ENCODE measurements at regions not wholly inside any gene's neighbourhood (a gene's known extent, or its start where the extent isn't known, plus 50 kb on each side); places are given as distances from the start of the nearest gene placed in this dataset.
"Not testable (repeated sequence)": the region's sequence is repeated elsewhere in the genome, so short reads cannot be mapped to it uniquely, and the experiment has no call there.

DNA sequence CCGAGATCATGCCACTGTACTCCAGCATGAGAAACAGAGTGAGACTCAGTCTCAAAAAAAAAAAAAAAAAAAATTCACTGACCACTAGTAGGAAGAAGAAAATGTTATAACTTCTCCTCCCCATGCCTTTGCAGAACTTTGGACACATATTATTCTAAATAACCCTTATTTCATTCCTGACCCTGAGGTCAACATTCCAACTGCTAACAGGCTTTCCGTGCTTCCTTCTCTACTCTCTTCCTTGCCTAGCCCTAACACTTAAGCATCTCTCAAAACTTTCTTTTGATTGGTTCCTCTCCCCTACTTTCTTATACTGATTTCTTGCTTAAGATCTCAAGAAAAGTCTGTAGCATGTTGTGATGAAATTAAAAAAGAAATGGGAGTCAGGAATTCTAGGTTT, 146.8 kb downstream of the MEX3B start:
- Mint-ChIP-seq H3K9me3 (peaks cover 0 to 4% (median 0%) of the 10 kb centered on the region in 3 donors), H3K36me3 (no peaks in the 10 kb centered on the region), H3K27ac (no peak overlapping the region), H3K4me1 (no peaks in the 10 kb centered on the region), H3K27me3 (peaks cover 7% of the 10 kb centered on the region), H3K4me3 (no peak overlapping the region)

DNA sequence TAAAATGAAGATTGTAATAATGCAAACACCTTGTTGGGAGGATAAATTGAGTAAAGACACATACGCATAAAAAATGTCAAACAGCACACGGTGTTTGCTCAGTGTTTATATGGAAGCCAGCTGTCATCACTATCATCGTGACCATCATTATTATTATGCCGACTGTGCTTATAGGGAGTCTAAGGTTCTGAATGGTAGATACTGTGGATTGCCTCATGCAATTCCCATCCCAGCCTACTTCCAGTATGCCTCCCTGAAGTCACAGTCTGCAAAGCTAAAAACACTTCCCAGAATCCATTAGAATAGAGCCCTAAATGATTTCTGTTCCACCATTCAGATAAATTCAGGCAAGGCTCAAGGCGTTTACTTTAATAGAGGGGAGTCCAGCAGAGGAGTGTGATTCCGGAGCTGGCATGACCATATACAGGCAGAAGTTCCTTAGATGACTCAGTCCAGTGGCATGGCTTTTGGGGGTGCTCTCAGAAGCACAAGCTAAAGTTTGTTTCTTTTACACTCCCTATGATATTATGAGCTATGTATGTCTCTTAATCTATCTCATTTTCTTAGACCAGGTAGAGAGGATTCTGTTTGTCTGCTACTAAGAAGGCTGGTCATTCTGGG, 148.7 kb downstream of the MEX3B start:
- Mint-ChIP-seq H3K9me3 (peaks cover 0 to 2% (median 0%) of the 10 kb centered on the region in 3 donors), H3K4me1 (no peaks in the 10 kb centered on the region), H3K27me3 (peaks cover 4% of the 10 kb centered on the region), H3K36me3 (no peaks in the 10 kb centered on the region), H3K4me3 (no peak overlapping the region), H3K27ac (no peak overlapping the region)

DNA sequence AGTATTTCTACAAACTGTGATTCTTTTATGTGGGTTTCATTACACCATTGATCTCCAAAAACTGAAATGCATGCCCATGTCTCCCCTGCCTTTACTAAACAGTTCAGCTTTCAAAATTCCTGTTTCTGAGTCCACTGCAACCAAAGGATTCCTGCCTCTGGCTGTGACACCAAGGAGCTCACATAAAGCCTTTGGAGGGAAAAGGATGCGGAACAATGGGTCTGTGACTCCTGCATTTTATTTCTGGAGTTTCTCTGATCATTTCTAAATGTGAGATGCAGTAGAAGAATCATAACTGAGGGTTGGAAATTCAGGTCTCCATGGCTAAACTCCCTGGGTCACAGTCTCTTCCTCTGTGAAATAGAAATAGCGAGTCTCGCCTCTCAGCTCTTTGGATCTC, 149.5 kb downstream of the MEX3B start:
- Mint-ChIP-seq H3K36me3 (no peaks in the 10 kb centered on the region), H3K9me3 (peaks cover 0 to 2% (median 0%) of the 10 kb centered on the region in 3 donors), H3K4me1 (no peaks in the 10 kb centered on the region), H3K27ac (no peak overlapping the region), H3K4me3 (no peak overlapping the region), H3K27me3 (peaks cover 4% of the 10 kb centered on the region)

DNA sequence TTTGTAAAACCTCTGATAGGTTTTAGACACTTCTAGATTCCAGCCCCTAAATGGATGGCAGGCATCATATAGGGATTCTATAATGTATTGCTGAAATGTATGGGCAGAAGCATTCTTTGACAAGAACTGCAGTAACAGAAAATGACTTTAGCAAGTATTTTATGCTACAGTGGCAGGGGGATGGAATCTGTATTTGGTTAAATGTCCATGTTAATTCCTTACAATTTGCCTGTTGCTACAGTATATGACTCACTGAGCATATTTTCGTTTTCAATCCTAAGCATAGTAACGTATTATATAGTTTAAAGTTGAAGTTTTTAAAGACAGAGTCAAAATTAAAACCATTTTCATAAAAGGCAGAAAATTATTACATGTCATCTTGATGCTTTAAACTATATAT, 150.1 kb downstream of the MEX3B start:
- Mint-ChIP-seq H3K4me1 (no peaks in the 10 kb centered on the region), H3K27me3 (peaks cover 4% of the 10 kb centered on the region), H3K9me3 (peaks cover 0 to 2% (median 0%) of the 10 kb centered on the region in 3 donors), H3K36me3 (no peaks in the 10 kb centered on the region), H3K27ac (no peak overlapping the region), H3K4me3 (no peak overlapping the region)

DNA sequence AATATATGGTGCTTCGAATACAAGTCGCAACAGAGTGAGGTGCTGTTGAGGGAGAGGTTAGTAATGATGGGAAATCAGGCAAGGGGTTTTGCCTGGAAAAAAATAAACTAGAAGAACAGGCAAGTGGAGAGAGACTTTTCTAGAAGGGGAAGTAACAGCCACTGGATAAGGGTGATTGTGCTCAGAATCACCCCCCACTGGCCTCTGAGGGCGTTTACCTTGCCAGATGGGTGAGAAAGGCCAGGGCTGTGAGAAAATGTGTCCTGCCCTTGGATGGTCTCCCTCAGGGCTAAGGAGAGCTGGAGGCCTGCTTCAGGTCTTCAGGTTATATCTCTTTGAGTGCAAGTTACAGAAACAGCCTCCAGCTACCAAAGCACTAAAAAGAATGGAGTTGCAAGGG, 151.8 kb downstream of the MEX3B start:
- Mint-ChIP-seq H3K27ac (no peak overlapping the region), H3K36me3 (no peaks in the 10 kb centered on the region), H3K4me3 (no peak overlapping the region), H3K27me3 (peaks cover 3% of the 10 kb centered on the region), H3K9me3 (peaks cover 0 to 2% (median 0%) of the 10 kb centered on the region in 3 donors), H3K4me1 (no peaks in the 10 kb centered on the region)

DNA sequence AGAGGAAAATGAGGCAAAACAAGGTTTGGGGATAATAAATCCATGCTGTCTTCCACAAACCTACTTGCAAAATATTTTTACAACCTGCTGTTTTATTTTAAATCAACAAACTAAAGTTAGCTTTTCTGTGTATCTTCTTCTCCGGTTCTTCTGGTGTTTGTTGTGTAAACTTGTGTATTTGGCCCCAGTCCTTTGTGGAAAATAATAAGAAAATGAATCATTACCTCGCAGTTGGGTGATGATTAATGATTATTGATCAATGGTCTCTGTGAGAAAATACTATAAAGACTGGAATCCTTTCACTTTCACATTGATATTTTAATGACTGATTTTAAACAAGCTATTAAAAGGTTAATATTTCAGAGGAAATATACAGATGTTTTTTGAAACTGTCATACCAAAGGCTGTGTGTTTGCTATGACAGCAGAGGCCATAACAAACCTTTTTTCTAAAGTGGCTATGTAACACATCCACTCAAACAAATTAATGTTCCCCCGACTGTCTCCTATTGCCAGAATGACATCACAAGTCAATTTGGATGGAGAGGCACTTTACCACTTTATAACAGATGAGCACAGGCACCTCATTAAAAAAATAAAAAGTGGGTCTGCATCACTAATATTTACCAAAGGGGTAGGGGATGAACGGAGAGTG, 152.5 kb downstream of the MEX3B start:
- Mint-ChIP-seq H3K9me3 (peaks cover 0 to 2% (median 0%) of the 10 kb centered on the region in 3 donors), H3K27ac (no peak overlapping the region), H3K4me1 (no peaks in the 10 kb centered on the region), H3K36me3 (no peaks in the 10 kb centered on the region), H3K4me3 (no peak overlapping the region), H3K27me3 (peaks cover 3% of the 10 kb centered on the region)

DNA sequence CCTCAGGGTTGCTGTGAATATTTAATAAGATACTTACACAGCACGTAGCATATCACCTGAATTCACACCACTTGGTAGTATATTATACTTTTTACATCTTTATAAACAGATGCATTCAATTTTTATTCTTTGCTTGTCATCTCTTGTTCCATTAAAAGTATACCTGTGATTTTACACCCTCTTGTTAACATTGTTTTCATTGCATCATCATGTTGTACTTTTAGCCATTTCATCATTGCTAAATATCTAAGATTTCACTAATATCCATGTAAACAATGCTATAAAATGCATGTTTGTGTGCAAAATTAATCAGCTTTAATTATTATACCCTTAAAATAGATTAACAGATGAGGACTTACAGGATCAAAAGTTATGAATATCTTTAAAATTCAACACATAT, 155.3 kb downstream of the MEX3B start:
- Mint-ChIP-seq H3K4me3 (no peak overlapping the region), H3K9me3 (peaks cover 0 to 4% (median 0%) of the 10 kb centered on the region in 3 donors), H3K4me1 (no peaks in the 10 kb centered on the region)

DNA sequence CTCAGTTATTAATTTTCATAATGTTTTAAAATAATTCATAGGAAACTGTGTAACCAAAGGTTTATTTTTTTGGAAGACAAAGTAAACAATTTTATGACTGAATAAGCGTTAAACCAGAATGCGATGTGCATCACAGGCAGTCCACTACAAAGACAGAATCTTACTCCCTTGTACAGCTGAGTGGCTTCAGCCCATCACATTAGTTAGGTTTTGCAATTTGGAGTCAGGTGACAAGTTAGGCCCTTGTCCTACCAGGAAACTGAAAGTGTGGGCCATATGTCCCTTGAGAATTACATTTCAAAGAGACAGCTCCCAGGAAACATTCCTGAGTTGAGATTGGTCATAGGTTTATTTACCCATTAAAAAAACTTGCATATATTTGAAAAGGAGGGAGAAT, 156.3 kb downstream of the MEX3B start:
- Mint-ChIP-seq H3K4me3 (no peak overlapping the region), H3K36me3 (no peaks in the 10 kb centered on the region), H3K9me3 (peaks cover 0 to 2% (median 0%) of the 10 kb centered on the region in 3 donors), H3K27me3 (peaks cover 9% of the 10 kb centered on the region), H3K4me1 (no peaks in the 10 kb centered on the region), H3K27ac (no peak overlapping the region)

More for the DNA sequence above, 155.3 kb downstream of the MEX3B start:
- H3K27ac Mint-ChIP-seq, result no peak overlapping the region
- peaks cover 9% of the 10 kb centered on the region for H3K27me3 Mint-ChIP-seq
- no peaks in the 10 kb centered on the region for H3K36me3 Mint-ChIP-seq

DNA sequence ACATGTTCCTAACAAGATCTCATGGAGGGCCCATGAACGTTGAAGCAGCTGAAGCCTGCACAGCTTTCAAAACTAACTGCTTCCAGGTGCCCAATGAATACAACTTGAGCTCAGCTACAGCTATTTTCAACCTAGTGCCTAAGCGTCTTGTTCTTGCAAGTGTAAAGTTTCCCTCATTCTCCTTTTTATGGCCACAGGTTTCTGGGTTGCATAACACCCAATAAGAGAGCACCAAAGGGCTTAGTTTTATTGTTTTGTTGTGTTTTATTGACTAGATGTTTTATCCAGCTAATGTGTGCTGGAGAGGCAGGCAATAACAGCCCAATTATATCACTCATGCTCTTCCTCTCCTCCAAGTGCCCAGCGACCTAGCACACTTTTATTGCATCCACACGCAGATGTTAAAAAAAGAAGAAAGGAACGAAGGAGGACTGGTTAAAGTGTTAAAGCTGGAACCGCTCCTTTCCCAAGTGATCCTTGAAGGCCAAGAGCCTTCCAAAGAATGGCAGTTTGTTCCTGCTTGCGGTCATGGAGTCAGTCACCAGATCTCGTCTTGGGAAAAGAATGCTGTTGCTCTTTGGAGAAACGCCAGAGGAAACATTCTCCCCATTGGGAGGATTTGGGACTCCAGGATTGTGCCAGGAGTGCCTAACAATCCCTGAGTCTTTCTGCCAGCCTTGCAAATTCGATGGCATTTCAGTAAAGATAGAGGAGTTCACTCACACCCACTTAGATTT, 156.9 kb downstream of the MEX3B start:
- H3K36me3 Mint-ChIP-seq, result no peaks in the 10 kb centered on the region
- peaks cover 0 to 2% (median 0%) of the 10 kb centered on the region in 3 donors for H3K9me3 Mint-ChIP-seq
- H3K4me3 Mint-ChIP-seq, result no peak overlapping the region
- peaks cover 7% of the 10 kb centered on the region for H3K27me3 Mint-ChIP-seq
- no peaks in the 10 kb centered on the region for H3K4me1 Mint-ChIP-seq
- no peak overlapping the region for H3K27ac Mint-ChIP-seq

DNA sequence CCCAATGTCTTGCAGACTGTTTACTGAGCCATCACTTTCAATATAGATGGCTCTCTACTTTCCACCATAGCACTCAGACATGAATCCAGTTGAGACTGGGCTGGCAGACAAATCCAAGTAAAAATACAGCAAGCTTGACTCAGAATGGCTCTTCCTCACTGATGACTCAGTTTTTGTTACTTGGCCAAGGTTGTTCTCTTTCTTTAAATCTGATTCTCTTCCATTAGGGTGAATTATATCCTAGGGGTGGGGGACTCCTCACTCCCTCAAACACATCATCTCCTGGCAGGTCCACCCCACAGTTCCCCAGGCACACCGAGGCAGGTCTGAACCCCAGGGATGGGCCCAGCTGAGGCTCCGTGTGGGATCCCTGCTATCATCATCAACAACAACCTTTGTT, 157.9 kb downstream of the MEX3B start:
- peaks cover 0 to 2% (median 0%) of the 10 kb centered on the region in 3 donors for H3K9me3 Mint-ChIP-seq
- H3K36me3 Mint-ChIP-seq, result no peaks in the 10 kb centered on the region
- no peak overlapping the region for H3K4me3 Mint-ChIP-seq
- peaks cover 7% of the 10 kb centered on the region for H3K27me3 Mint-ChIP-seq
- peak overlapping the region in 1 of 3 donors; percentile 8 for H3K27ac Mint-ChIP-seq
- no peaks in the 10 kb centered on the region for H3K4me1 Mint-ChIP-seq

DNA sequence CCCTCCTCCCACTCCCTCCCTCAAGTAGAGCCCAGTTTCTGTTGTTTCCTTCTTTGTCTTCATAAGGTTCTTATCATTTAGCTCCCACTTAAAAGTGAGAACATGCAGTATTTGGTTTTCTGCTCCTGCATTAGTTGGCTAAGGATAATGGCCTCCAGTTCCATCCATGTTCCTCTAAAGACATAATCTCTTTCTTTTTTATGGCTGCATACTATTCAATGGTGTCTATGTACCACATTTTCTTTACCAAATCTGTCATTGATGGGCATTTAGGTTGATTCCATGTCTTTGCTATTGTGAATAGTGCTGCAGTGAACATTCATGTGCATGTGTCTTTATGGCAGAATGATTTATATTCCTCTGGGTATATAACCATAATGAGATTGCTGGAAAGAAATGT, 158.6 kb downstream of the MEX3B start:
- not testable (repeated sequence) for H3K27ac Mint-ChIP-seq, H3K9me3 Mint-ChIP-seq, H3K36me3 Mint-ChIP-seq, H3K27me3 Mint-ChIP-seq, H3K4me3 Mint-ChIP-seq, H3K4me1 Mint-ChIP-seq

DNA sequence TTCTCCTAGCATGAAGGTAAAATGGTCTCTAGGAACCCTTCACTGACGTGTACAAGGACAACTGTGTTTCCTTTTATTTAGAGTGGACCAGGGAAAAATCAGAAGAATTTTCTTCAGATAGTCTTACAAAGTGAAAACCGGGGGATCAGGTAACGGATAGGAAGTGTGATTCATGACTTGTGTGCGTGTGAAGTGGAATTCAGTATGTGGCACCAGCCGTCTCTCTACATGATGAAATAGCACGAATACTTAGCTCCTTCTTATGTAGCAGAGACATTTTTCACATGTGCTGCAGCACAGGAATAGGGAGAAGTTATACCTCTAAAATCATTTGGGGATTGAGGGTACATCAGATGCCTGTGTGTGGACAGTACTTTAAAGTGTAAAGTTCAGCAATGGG, 159.2 kb downstream of the MEX3B start:
- Mint-ChIP-seq H3K27me3 (peaks cover 6% of the 10 kb centered on the region), H3K9me3 (peaks cover 0 to 2% (median 0%) of the 10 kb centered on the region in 3 donors), H3K4me3 (no peak overlapping the region), H3K27ac (no peak overlapping the region), H3K36me3 (no peaks in the 10 kb centered on the region), H3K4me1 (no peaks in the 10 kb centered on the region)

DNA sequence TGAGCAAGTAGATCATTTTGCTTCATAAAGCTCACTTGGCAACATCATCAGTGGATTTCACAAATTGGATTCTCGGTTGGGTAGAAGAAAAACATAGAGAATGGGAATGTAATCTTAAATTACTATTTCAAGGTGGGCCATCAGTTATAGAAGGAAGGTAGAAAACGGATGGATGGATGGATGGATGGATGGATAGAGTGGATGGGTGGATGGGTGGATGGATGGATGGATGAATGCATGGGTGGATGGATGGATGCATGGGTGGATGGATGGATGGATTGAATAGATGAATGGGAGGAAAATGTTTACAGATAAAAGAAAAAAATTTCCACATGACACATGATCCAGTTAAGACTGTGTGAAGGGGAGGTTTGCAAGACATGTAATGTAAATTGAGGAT, 159.7 kb downstream of the MEX3B start:
- H3K4me3 Mint-ChIP-seq, result no peak overlapping the region
- no peak overlapping the region for H3K27ac Mint-ChIP-seq
- H3K36me3 Mint-ChIP-seq, result no peaks in the 10 kb centered on the region

DNA sequence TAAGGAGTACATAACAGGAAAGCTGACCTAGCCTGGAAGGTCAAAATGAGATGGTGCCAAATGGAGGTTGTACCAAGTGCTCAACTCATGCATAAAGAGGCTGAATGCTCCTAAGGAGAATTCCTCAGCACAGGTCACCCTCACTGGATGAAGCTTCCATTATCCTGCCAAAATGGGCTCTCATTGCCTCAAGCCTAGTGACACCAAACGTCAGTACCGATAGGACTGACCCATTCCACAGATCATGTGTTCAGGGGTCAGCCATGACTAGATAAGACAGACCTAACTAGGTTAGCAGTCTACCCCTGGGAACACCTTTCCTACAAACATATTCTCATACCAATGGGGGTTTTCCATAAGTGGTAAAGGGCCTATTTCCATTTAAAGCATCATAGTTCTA, 160.7 kb downstream of the MEX3B start:
- Mint-ChIP-seq H3K36me3 (no peaks in the 10 kb centered on the region), H3K9me3 (peaks cover 0 to 2% (median 0%) of the 10 kb centered on the region in 3 donors), H3K27ac (no peak overlapping the region), H3K27me3 (peaks cover 6% of the 10 kb centered on the region), H3K4me1 (peaks cover 0 to 7% (median 0%) of the 10 kb centered on the region in 3 donors), H3K4me3 (no peak overlapping the region)

More for the DNA sequence above, 159.7 kb downstream of the MEX3B start:
- Mint-ChIP-seq H3K4me1 (no peaks in the 10 kb centered on the region), H3K9me3 (peaks cover 0 to 2% (median 0%) of the 10 kb centered on the region in 3 donors), H3K27me3 (peaks cover 6% of the 10 kb centered on the region)

DNA sequence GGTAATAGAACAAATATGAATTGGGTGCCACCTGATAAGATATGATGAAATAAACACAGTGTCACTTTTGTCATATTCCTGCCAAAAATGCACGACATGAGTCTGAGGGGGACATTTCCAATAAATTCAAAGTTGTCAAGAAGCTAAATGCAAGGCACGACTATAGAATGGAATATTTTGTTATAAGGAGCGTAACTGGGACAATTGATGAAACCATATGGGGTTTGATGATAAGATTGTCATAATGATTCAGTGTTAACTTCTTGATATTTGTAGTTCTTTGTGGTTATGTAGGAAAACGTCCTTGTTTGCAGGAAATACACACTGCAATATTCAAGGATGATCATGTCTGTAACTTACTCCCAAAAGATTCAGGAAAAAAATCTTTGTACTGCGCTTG, 163.3 kb downstream of the MEX3B start:
- H3K27ac Mint-ChIP-seq, result no peak overlapping the region
- H3K4me1 Mint-ChIP-seq, result peaks cover 0 to 11% (median 2%) of the 10 kb centered on the region in 3 donors
- H3K36me3 Mint-ChIP-seq, result no peaks in the 10 kb centered on the region
- peaks cover 4% of the 10 kb centered on the region for H3K27me3 Mint-ChIP-seq
- H3K4me3 Mint-ChIP-seq, result no peak overlapping the region
- no peaks in the 10 kb centered on the region for H3K9me3 Mint-ChIP-seq
